WTC11 (cell line): ENCODE measurements at regions not wholly inside any gene's neighbourhood (a gene's known extent, or its start where the extent isn't known, plus 50 kb on each side); places are given as distances from the start of the nearest gene placed in this dataset.

ENCODE experiments used
- ATAC-seq: fragments of 200-7000 bp; cut with Tn5 transposase; 2 replicates; pipeline ENCODE4 v1.10.0; 2021; ENCODE audit warnings: mild to moderate bottlenecking, moderate library complexity
- CTCF ChIA-PET: fragments of 300-600 bp; sonication (Branson Sonifier 250); formaldehyde crosslinking; loops from one replicate; lab custom pipeline; 2021; ENCODE audit warnings: antibody characterized with exemption; lab: Charles Lee
- POLR2A ChIA-PET: fragments of 350-600 bp; sonication (Branson Sonifier 250); formaldehyde crosslinking; loops from one replicate; lab custom pipeline; 2021; ENCODE audit warnings: antibody characterized with exemption; lab: Charles Lee
- DNase-seq: peaks from one replicate; pipeline ENCODE4 v3.0.0; 2021; ENCODE audit warnings: low spot score
- H3K27ac Mint-ChIP-seq: 2 replicates; pipeline ENCODE4 v1.8.0; 2021; ENCODE audit warnings: mixed read lengths
- H3K27me3 Mint-ChIP-seq: 2 replicates; pipeline ENCODE4 v1.8.0; 2021; ENCODE audit warnings: low read depth, mild to moderate bottlenecking, moderate library complexity, mixed read lengths
- H3K36me3 Mint-ChIP-seq: 2 replicates; pipeline ENCODE4 v1.8.0; 2021; ENCODE audit warnings: mixed read lengths
- H3K4me1 Mint-ChIP-seq: 2 replicates; pipeline ENCODE4 v1.8.0; 2022; ENCODE audit warnings: mixed read lengths
- H3K4me3 Mint-ChIP-seq: 2 replicates; pipeline ENCODE4 v1.8.0; 2021; ENCODE audit warnings: mild to moderate bottlenecking, moderate library complexity, mixed read lengths
- H3K9me3 Mint-ChIP-seq: 2 replicates; pipeline ENCODE4 v1.8.0; 2021; ENCODE audit warnings: mixed read lengths
- AFF4 ChIP-seq: sonication (generic); formaldehyde crosslinking; IDR thresholded peaks from 2 replicates; pipeline ENCODE4 v1.8.1; 2023; ENCODE audit warnings: mild to moderate bottlenecking, missing genetic modification reagents, borderline replicate concordance
- ATF3 ChIP-seq: sonication (generic); formaldehyde crosslinking; conservative IDR thresholded peaks from 2 replicates; pipeline ENCODE4 v1.8.1; 2022; ENCODE audit warnings: mild to moderate bottlenecking, missing genetic modification reagents
- CDX4 ChIP-seq: fragments of 250-450 bp; sonication (Bioruptor Pico); IDR thresholded peaks from 2 replicates; pipeline ENCODE4 v1.9.0; 2021; ENCODE audit warnings: moderate library complexity, mild to moderate bottlenecking, inconsistent platforms, borderline replicate concordance
- CREM ChIP-seq: sonication (generic); formaldehyde crosslinking; IDR thresholded peaks from 2 replicates; pipeline ENCODE4 v1.8.1; 2022; ENCODE audit warnings: mild to moderate bottlenecking, missing genetic modification reagents, moderate library complexity
- FOXP1 ChIP-seq: sonication (generic); formaldehyde crosslinking; IDR thresholded peaks from 2 replicates; pipeline ENCODE4 v1.8.0; 2022; ENCODE audit warnings: missing genetic modification reagents, mild to moderate bottlenecking, moderate library complexity, borderline replicate concordance
- GRHL2 ChIP-seq: fragments of 250-450 bp; sonication (Bioruptor Pico); IDR thresholded peaks from 2 replicates; pipeline ENCODE4 v1.8.0; 2022; ENCODE audit warnings: mild to moderate bottlenecking, moderate library complexity; ENCODE audit not compliant: insufficient replicate concordance, severe bottlenecking
- HMGA2 ChIP-seq: fragments of 250-450 bp; sonication (Bioruptor Pico); IDR thresholded peaks from 2 replicates; pipeline ENCODE4 v1.4.0; 2021; ENCODE audit warnings: mild to moderate bottlenecking, moderate library complexity
- IRF2 ChIP-seq: sonication (generic); formaldehyde crosslinking; IDR thresholded peaks from 2 replicates; pipeline ENCODE4 v1.8.0; 2022; ENCODE audit warnings: low read depth, missing genetic modification reagents, borderline replicate concordance
- JUN ChIP-seq: sonication (generic); formaldehyde crosslinking; IDR thresholded peaks from 2 replicates; pipeline ENCODE4 v1.8.0; 2023; ENCODE audit warnings: mild to moderate bottlenecking, missing genetic modification reagents
- MLX ChIP-seq: sonication (generic); formaldehyde crosslinking; IDR thresholded peaks from 2 replicates; pipeline ENCODE4 v1.8.1; 2023; ENCODE audit warnings: mild to moderate bottlenecking, missing genetic modification reagents, moderate library complexity
- SMAD4 ChIP-seq: sonication (generic); formaldehyde crosslinking; IDR thresholded peaks from 2 replicates; pipeline ENCODE4 v1.8.0; 2022; ENCODE audit warnings: mild to moderate bottlenecking, missing genetic modification reagents
- ZNF219 ChIP-seq: sonication (generic); formaldehyde crosslinking; IDR thresholded peaks from 2 replicates; pipeline ENCODE4 v1.8.0; 2023; ENCODE audit warnings: missing genetic modification reagents, mild to moderate bottlenecking, borderline replicate concordance
- ZNF232 ChIP-seq: sonication (generic); formaldehyde crosslinking; IDR thresholded peaks from 2 replicates; pipeline ENCODE4 v1.8.0; 2022; ENCODE audit warnings: mild to moderate bottlenecking, missing genetic modification reagents
- ZNF396 ChIP-seq: fragments of 250-450 bp; sonication (Bioruptor Pico); IDR thresholded peaks from 2 replicates; pipeline ENCODE4 v1.8.0; 2021; ENCODE audit warnings: mild to moderate bottlenecking, moderate library complexity, borderline replicate concordance
- ZNF423 ChIP-seq: fragments of 250-450 bp; sonication (Bioruptor Pico); IDR thresholded peaks from 2 replicates; pipeline ENCODE4 v2.1.2; 2022; ENCODE audit warnings: mild to moderate bottlenecking, moderate library complexity
- TF ChIP-seq, protein P1 (sequence below): fragments of 250-450 bp; sonication (Bioruptor Pico); IDR thresholded peaks from 2 replicates; pipeline ENCODE4 v1.9.0; 2021; ENCODE audit warnings: mild to moderate bottlenecking
- TF ChIP-seq, protein P2 (sequence below): sonication (generic); formaldehyde crosslinking; IDR thresholded peaks from 2 replicates; pipeline ENCODE4 v1.8.1; 2022; ENCODE audit warnings: low read depth, mild to moderate bottlenecking, moderate library complexity, missing genetic modification reagents, borderline replicate concordance
- TF ChIP-seq, protein P3 (sequence below): sonication (generic); formaldehyde crosslinking; IDR thresholded peaks from 2 replicates; pipeline ENCODE4 v1.8.0; 2023; ENCODE audit warnings: missing genetic modification reagents, mild to moderate bottlenecking, borderline replicate concordance
- TF ChIP-seq, protein P4 (sequence below): sonication (generic); formaldehyde crosslinking; conservative IDR thresholded peaks from 2 replicates; pipeline ENCODE4 v1.8.1; 2023; ENCODE audit warnings: mild to moderate bottlenecking, low read depth, missing genetic modification reagents, moderate library complexity
- TF ChIP-seq, protein P5 (sequence below): sonication (generic); formaldehyde crosslinking; IDR thresholded peaks from 2 replicates; pipeline ENCODE4 v1.8.0; 2022; ENCODE audit warnings: mild to moderate bottlenecking, missing genetic modification reagents

- ChIA-PET POLR2A (no interaction called here), CTCF (no interaction called here)
- no peaks in the 10 kb centered on the region for H3K9me3 Mint-ChIP-seq
Measured at GRCh38 chr21:23593582-23593981, 2013.7 kb downstream of the MRPL39 start.

More at GRCh38 chr21:23593582-23593981, 2013.7 kb downstream of the MRPL39 start:
- H3K4me3 Mint-ChIP-seq, result no peak overlapping the region
- H3K27me3 Mint-ChIP-seq, result no peaks in the 10 kb centered on the region
- ATAC-seq, result no peak
- peaks cover 5% of the 10 kb centered on the region; the same call in 1 of the 2 replicates for H3K4me1 Mint-ChIP-seq
- H3K27ac Mint-ChIP-seq, result no peak overlapping the region
- TF ChIP-seq JUN (CRISPR knock-in tag) (no peak), MLX (CRISPR knock-in tag) (no peak), AFF4 (CRISPR knock-in tag) (no peak), ZNF423 (CRISPR knock-in tag) (no peak), ZNF219 (no peak), CDX4 (CRISPR knock-in tag) (no peak), ZNF232 (CRISPR knock-in tag) (no peak), ATF3 (CRISPR knock-in tag) (no peak), GRHL2 (no peak), HMGA2 (no peak), FOXP1 (CRISPR knock-in tag) (no peak), ZNF396 (no peak), CREM (CRISPR knock-in tag) (no peak), SMAD4 (CRISPR knock-in tag) (no peak), IRF2 (CRISPR knock-in tag) (no peak)
- TF ChIP-seq, protein P1, sequence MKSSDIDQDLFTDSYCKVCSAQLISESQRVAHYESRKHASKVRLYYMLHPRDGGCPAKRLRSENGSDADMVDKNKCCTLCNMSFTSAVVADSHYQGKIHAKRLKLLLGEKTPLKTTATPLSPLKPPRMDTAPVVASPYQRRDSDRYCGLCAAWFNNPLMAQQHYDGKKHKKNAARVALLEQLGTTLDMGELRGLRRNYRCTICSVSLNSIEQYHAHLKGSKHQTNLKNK (CRISPR knock-in tag), result no peak
- TF ChIP-seq, protein P2, sequence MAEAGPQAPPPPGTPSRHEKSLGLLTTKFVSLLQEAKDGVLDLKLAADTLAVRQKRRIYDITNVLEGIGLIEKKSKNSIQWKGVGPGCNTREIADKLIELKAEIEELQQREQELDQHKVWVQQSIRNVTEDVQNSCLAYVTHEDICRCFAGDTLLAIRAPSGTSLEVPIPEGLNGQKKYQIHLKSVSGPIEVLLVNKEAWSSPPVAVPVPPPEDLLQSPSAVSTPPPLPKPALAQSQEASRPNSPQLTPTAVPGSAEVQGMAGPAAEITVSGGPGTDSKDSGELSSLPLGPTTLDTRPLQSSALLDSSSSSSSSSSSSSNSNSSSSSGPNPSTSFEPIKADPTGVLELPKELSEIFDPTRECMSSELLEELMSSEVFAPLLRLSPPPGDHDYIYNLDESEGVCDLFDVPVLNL, result no peak
- TF ChIP-seq, protein P3, sequence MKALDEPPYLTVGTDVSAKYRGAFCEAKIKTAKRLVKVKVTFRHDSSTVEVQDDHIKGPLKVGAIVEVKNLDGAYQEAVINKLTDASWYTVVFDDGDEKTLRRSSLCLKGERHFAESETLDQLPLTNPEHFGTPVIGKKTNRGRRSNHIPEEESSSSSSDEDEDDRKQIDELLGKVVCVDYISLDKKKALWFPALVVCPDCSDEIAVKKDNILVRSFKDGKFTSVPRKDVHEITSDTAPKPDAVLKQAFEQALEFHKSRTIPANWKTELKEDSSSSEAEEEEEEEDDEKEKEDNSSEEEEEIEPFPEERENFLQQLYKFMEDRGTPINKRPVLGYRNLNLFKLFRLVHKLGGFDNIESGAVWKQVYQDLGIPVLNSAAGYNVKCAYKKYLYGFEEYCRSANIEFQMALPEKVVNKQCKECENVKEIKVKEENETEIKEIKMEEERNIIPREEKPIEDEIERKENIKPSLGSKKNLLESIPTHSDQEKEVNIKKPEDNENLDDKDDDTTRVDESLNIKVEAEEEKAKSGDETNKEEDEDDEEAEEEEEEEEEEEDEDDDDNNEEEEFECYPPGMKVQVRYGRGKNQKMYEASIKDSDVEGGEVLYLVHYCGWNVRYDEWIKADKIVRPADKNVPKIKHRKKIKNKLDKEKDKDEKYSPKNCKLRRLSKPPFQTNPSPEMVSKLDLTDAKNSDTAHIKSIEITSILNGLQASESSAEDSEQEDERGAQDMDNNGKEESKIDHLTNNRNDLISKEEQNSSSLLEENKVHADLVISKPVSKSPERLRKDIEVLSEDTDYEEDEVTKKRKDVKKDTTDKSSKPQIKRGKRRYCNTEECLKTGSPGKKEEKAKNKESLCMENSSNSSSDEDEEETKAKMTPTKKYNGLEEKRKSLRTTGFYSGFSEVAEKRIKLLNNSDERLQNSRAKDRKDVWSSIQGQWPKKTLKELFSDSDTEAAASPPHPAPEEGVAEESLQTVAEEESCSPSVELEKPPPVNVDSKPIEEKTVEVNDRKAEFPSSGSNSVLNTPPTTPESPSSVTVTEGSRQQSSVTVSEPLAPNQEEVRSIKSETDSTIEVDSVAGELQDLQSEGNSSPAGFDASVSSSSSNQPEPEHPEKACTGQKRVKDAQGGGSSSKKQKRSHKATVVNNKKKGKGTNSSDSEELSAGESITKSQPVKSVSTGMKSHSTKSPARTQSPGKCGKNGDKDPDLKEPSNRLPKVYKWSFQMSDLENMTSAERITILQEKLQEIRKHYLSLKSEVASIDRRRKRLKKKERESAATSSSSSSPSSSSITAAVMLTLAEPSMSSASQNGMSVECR (CRISPR knock-in tag), result no peak
- TF ChIP-seq, protein P4, sequence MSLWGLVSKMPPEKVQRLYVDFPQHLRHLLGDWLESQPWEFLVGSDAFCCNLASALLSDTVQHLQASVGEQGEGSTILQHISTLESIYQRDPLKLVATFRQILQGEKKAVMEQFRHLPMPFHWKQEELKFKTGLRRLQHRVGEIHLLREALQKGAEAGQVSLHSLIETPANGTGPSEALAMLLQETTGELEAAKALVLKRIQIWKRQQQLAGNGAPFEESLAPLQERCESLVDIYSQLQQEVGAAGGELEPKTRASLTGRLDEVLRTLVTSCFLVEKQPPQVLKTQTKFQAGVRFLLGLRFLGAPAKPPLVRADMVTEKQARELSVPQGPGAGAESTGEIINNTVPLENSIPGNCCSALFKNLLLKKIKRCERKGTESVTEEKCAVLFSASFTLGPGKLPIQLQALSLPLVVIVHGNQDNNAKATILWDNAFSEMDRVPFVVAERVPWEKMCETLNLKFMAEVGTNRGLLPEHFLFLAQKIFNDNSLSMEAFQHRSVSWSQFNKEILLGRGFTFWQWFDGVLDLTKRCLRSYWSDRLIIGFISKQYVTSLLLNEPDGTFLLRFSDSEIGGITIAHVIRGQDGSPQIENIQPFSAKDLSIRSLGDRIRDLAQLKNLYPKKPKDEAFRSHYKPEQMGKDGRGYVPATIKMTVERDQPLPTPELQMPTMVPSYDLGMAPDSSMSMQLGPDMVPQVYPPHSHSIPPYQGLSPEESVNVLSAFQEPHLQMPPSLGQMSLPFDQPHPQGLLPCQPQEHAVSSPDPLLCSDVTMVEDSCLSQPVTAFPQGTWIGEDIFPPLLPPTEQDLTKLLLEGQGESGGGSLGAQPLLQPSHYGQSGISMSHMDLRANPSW (CRISPR knock-in tag), result no peak
- TF ChIP-seq, protein P5, sequence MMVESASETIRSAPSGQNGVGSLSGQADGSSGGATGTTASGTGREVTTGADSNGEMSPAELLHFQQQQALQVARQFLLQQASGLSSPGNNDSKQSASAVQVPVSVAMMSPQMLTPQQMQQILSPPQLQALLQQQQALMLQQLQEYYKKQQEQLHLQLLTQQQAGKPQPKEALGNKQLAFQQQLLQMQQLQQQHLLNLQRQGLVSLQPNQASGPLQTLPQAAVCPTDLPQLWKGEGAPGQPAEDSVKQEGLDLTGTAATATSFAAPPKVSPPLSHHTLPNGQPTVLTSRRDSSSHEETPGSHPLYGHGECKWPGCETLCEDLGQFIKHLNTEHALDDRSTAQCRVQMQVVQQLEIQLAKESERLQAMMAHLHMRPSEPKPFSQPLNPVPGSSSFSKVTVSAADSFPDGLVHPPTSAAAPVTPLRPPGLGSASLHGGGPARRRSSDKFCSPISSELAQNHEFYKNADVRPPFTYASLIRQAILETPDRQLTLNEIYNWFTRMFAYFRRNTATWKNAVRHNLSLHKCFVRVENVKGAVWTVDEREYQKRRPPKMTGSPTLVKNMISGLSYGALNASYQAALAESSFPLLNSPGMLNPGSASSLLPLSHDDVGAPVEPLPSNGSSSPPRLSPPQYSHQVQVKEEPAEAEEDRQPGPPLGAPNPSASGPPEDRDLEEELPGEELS (CRISPR knock-in tag), result no peak
- H3K36me3 Mint-ChIP-seq, result no peaks in the 10 kb centered on the region
- DNase-seq, result no peak
